Gastrocnemius medialis (tissue), 4 donors: ENCODE measurements at regions not wholly inside any gene's neighbourhood (a gene's known extent, or its start where the extent isn't known, plus 50 kb on each side); places are given as distances from the start of the nearest gene placed in this dataset.

ENCODE experiments used
- ATAC-seq, 2 donors: fragments of 150-250 bp; one replicate each; pipeline ENCODE4 v1.9.1; 2016
- DNase-seq, 2 donors: peaks; one replicate each; pipeline ENCODE4 v3.0.0-alpha.2; 2019
- H3K27ac ChIP-seq, 4 donors: fragments of 200-600 bp; sonication (generic); 1 replicate in 1 of 4; 2 replicates in 3 of 4; pipeline ENCODE4 v1.5.1; 2016 to 2018; ENCODE audit warnings: mild to moderate bottlenecking in 2 of 4, moderate library complexity in 1 of 4
- H3K27me3 ChIP-seq, 3 donors: fragments of 200-600 bp; sonication (generic) in 2 of 3; 1 replicate in 1 of 3; 2 replicates in 2 of 3; pipeline versions ENCODE4 v1.5.1 to v1.6.0; 2016 to 2019; ENCODE audit warnings: mild to moderate bottlenecking in 1 of 3, moderate library complexity in 1 of 3
- H3K36me3 ChIP-seq, 2 donors: fragments of 200-600 bp; sonication (generic) in 1 of 2; one replicate each; pipeline ENCODE4 v1.5.1; 2017 to 2018
- H3K4me1 ChIP-seq, 2 donors: fragments of 200-600 bp; sonication (generic) in 1 of 2; one replicate each; pipeline ENCODE4 v1.5.1; 2016 to 2017; ENCODE audit warnings: mild to moderate bottlenecking in 2 of 2
- H3K4me3 ChIP-seq, 4 donors: fragments of 200-600 bp; sonication (generic) in 3 of 4; 1 replicate in 1 of 4; 2 replicates in 3 of 4; pipeline ENCODE4 v1.5.1; 2016 to 2019; ENCODE audit warnings: mild to moderate bottlenecking in 2 of 4
- H3K9me3 ChIP-seq, 3 donors: fragments of 200-600 bp; sonication (generic) in 2 of 3; 1 replicate in 1 of 3; 2 replicates in 2 of 3; pipeline ENCODE4 v1.5.1; 2016 to 2019
- CTCF ChIP-seq, 5 experiments: fragments of 450-650 bp in 3 of 5; fragments of 200-600 bp in 2 of 5; sonication (generic) in 2 of 5; IDR thresholded peaks in 4 of 5; conservative IDR thresholded peaks in 1 of 5; 1 replicate in 4 of 5; 2 replicates in 1 of 5; pipeline ENCODE4 v1.5.1; 2016 to 2019; ENCODE audit warnings: antibody characterized with exemption in 5 of 5, mild to moderate bottlenecking in 3 of 5, moderate library complexity in 3 of 5
- POLR2A ChIP-seq, 2 donors: fragments of 450-650 bp; IDR thresholded peaks; one replicate each; pipeline ENCODE4 v1.6.1; 2017; ENCODE audit warnings: antibody characterized with exemption in 2 of 2, mild to moderate bottlenecking in 2 of 2, moderate library complexity in 2 of 2
- in situ Hi-C, 4 donors: fragments of 200-750 bp; cut with MboI; loops; one replicate each; pipeline versions ENCODE4 v1.15.0 to v1.8.0; 2017; ENCODE audit warnings: low sequenced_read_pairs in 4 of 4
- intact Hi-C: fragments of 100-400 bp; cut with DNase I; formaldehyde crosslinking; loops from one replicate; pipeline ENCODE4 v1.15.1; 2023; ENCODE audit warnings: low total_unique reads

GRCh38 chr4:77367638-77368037 is 210.6 kb downstream of the CCNG2 start:
- Histone ChIP-seq H3K4me3 (no peak overlapping the region), H3K9me3 (no peaks in the 10 kb centered on the region), H3K27me3 (no peaks in the 10 kb centered on the region), H3K36me3 (no peaks in the 10 kb centered on the region), H3K27ac (no peak overlapping the region), H3K4me1 (no peaks in the 10 kb centered on the region)
- intact Hi-C loops: no loop called here
- in situ Hi-C loops: no loop called here
- no peak for TF ChIP-seq POLR2A (IDR thresholded peaks at IDR 0.05)
- no peak for TF ChIP-seq CTCF (IDR thresholded peaks at IDR 0.05 in 4 of 5, conservative IDR thresholded peaks at IDR 0.05 in 1 of 5)
- DNase-seq: no peak
- ATAC-seq: no peak

GRCh38 chr4:77372375-77372774 is 215.4 kb downstream of the CCNG2 start:
- ATAC-seq: no peak
- no peaks in the 10 kb centered on the region for H3K9me3 ChIP-seq
- no peaks in the 10 kb centered on the region for H3K4me1 ChIP-seq
- in situ Hi-C loops (no loop called here), intact Hi-C loops (no loop called here)
- H3K4me3 ChIP-seq: no peak overlapping the region
- no peaks in the 10 kb centered on the region for H3K36me3 ChIP-seq
- DNase-seq: no peak
- TF ChIP-seq POLR2A (IDR thresholded peaks at IDR 0.05) (no peak), CTCF (IDR thresholded peaks at IDR 0.05 in 4 of 5, conservative IDR thresholded peaks at IDR 0.05 in 1 of 5) (no peak)
- no peaks in the 10 kb centered on the region for H3K27me3 ChIP-seq
- no peak overlapping the region for H3K27ac ChIP-seq

GRCh38 chr4:77375866-77376607 is 219.0 kb downstream of the CCNG2 start:
- no peak for ATAC-seq
- H3K27ac ChIP-seq: no peak overlapping the region
- DNase-seq: no peak
- H3K4me1 ChIP-seq: no peaks in the 10 kb centered on the region
- TF ChIP-seq CTCF (IDR thresholded peaks at IDR 0.05 in 4 of 5, conservative IDR thresholded peaks at IDR 0.05 in 1 of 5) (no peak), POLR2A (IDR thresholded peaks at IDR 0.05) (no peak)
- H3K9me3 ChIP-seq: no peaks in the 10 kb centered on the region
- in situ Hi-C loops: no loop called here
- no peak overlapping the region for H3K4me3 ChIP-seq
- H3K36me3 ChIP-seq: no peaks in the 10 kb centered on the region
- H3K27me3 ChIP-seq: no peaks in the 10 kb centered on the region
- intact Hi-C loops: no loop called here

GRCh38 chr4:77376788-77377460 is 219.9 kb downstream of the CCNG2 start:
- in situ Hi-C loops: no loop called here
- Histone ChIP-seq H3K4me3 (no peak overlapping the region), H3K27me3 (no peaks in the 10 kb centered on the region), H3K36me3 (no peaks in the 10 kb centered on the region), H3K27ac (no peak overlapping the region), H3K4me1 (no peaks in the 10 kb centered on the region), H3K9me3 (no peaks in the 10 kb centered on the region)
- intact Hi-C loops: no loop called here
- DNase-seq (no peak), ATAC-seq (no peak)
- TF ChIP-seq CTCF (IDR thresholded peaks at IDR 0.05 in 4 of 5, conservative IDR thresholded peaks at IDR 0.05 in 1 of 5): no peak
- TF ChIP-seq POLR2A (IDR thresholded peaks at IDR 0.05): no peak
